Astrocyte of the cerebellum (primary cell): ENCODE measurements at regions not wholly inside any gene's neighbourhood (a gene's known extent, or its start where the extent isn't known, plus 50 kb on each side); places are given as distances from the start of the nearest gene placed in this dataset.

Source experiments
- DNase-seq: peaks from one replicate; pipeline ENCODE4 v3.0.0-alpha.2; 2011; ENCODE audit warnings: low read depth
- H3K4me3 ChIP-seq: 2 replicates; pipeline ENCODE4 v1.5.1; 2011; ENCODE audit warnings: mild to moderate bottlenecking, low read depth, low read length, moderate library complexity
- in situ Hi-C: cut with HindIII; loops from 2 replicates; pipeline ENCODE4 v1.10.0; 2017; ENCODE audit warnings: low sequenced_read_pairs
- TF ChIP-seq, protein P1 (sequence below): IDR thresholded peaks from 2 replicates; pipeline ENCODE4 v1.5.1; 2012; ENCODE audit warnings: low read length, low read depth, moderate library complexity, mild to moderate bottlenecking; ENCODE audit errors: missing control alignments

DNA sequence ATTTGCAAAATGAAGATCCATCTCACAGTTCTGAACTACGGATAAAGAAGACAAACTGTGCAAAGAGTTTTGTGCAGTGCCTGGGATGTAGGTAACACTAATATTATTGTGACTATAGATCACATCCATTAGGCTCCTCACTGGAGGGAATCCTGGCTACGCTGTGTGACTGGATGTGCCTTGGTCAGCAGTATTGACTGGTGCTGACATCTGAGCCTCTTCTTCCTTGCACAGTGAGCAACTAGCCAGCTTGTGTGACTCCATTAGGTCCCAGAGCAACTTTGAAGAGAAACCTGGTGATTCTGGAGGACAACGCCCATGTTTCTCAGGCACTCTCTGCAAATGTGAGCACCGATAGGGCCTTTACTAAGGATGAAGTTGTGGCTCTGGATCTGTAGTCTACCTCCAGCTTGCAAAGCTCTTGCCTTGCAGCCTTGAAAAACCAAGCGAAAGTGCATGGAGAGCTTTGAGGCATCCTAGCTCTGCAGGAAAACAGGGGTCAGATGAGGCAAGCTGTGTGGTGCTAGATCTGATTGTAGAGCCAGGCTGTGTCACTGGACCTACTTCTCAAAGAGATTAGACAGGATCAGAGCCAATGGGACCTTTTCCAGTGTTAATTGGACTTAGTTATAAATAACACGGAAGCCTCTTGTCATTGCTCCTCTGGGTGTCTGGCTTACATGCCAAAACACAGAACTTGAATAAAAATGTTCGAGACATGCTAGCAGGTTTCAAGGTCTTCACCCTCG lies 303.6 kb upstream of the LYZL1 start:
- in situ Hi-C loops, result no loop called here
- TF ChIP-seq, protein P1, sequence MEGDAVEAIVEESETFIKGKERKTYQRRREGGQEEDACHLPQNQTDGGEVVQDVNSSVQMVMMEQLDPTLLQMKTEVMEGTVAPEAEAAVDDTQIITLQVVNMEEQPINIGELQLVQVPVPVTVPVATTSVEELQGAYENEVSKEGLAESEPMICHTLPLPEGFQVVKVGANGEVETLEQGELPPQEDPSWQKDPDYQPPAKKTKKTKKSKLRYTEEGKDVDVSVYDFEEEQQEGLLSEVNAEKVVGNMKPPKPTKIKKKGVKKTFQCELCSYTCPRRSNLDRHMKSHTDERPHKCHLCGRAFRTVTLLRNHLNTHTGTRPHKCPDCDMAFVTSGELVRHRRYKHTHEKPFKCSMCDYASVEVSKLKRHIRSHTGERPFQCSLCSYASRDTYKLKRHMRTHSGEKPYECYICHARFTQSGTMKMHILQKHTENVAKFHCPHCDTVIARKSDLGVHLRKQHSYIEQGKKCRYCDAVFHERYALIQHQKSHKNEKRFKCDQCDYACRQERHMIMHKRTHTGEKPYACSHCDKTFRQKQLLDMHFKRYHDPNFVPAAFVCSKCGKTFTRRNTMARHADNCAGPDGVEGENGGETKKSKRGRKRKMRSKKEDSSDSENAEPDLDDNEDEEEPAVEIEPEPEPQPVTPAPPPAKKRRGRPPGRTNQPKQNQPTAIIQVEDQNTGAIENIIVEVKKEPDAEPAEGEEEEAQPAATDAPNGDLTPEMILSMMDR, result no peak

DNA sequence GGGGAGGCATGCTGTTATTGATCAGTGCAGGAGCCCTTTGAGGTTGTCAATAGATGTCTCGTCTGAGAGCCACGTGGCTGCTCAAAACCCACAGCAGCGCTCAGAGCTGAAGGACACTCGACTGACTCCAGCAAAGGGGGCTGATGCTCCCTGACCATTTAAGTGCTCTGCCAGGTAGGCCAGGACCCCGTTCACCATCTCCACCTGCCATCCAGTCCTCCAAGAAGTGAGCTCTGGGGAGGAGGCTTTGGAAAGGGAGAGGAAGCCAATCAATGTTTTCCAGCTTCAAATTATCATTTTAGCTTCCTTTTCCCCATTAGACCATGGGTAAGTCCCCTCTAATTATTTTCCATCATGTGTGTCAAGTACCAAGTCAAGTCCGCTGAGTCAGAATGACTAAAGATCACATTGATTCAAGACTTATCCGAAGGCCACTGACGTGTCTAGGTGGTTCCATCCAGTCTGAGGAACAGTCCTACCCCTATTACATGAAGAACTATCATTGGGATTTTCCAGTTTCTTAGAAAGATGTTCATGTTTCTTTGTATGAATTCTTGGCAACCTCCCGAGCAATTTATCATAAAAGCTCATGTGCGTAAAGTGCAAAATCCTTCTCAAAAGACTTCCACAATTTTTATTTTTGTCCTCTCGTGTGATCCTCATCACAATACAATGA lies 302.6 kb upstream of the LYZL1 start:
- DNase-seq, result no peak
- no peak overlapping the region for H3K4me3 ChIP-seq
- TF ChIP-seq, protein P1, result no peak
- in situ Hi-C loops, result no loop called here

More for the DNA sequence above, 303.6 kb upstream of the LYZL1 start:
- no peak overlapping the region for H3K4me3 ChIP-seq
- DNase-seq, result no peak

DNA sequence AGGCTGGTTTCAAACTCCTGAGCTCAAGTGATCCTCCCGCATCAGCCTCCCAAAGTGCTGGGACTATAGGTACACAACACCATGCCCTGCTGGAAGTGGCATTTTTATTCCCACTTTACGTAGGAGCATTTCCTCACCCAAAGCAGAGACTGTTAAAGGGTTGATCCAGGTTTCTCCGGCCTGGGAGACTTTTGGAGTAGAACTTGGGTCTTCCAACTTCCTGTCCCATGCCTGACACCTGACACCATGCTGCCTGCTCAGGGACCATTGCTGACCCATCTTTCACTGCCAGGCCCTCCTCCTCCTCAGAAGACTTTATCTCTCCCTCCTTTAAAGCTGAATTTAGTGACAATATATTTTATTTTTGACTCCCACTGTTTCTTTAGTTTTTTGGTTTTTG lies 302.0 kb upstream of the LYZL1 start:
- DNase-seq, result no peak
- no peak overlapping the region for H3K4me3 ChIP-seq
- TF ChIP-seq, protein P1, result no peak
- in situ Hi-C loops, result no loop called here

DNA sequence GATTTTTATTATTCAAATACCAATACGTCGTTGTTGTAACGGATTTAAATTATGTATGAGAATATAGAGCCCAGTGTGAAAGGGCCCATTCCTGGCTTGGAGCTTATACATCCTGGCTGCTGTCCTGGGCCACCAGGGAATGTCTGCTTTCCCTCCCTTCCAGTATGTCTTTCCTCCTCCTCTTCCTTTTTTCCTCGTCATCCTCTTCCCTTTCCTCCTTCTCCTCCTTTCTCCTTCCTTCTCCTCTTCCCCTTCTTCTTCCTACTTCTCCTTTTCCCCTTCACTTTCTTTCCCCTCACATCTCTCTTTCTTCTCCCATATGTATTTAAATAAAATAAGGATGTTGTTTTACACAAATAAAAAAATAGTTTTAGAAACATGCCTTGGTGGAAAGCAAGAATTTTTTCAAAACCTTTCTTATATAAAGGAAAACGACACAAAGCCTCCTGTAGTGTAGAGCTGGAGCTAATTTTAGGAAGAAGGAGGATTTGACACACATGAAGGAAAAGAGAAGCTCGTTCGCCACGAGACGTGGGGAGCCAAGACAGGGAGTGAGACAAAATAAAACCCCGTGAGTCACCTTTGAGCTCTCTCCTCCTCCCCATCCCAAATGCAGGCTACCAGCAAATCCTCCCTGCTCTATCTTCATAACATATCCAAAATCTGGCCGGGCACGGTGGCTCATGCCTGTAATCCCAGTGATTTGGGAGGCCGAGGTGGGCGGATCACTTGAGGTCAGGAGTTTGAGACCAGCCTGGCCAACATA lies 301.1 kb upstream of the LYZL1 start:
- DNase-seq, result no peak
- no peak overlapping the region for H3K4me3 ChIP-seq
- TF ChIP-seq, protein P1, result no peak
- in situ Hi-C loops, result no loop called here

DNA sequence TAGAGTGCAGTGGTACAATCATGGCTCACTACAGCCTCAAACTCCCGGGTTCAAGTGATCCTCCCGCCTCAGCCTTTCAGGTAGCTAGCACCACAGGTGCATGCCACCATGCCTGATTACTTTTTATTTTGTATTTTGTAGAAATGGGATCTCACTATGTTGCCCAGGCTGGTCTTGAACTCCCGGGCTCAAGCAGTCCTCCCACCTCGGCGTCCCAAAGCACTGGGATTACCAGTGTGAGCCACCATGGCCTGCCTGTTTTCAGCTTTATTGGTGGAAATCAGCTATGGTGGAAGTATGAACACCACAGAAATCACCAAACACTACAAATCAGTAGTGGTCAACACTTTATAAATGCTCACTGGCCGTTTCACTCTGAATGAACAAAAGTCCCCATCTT lies 299.9 kb upstream of the LYZL1 start:
- in situ Hi-C loops, result no loop called here

More for the DNA sequence above, 299.9 kb upstream of the LYZL1 start:
- no peak overlapping the region for H3K4me3 ChIP-seq
- TF ChIP-seq, protein P1, result no peak
- DNase-seq, result no peak
